ENCODE measurements at regions not wholly inside any gene's neighbourhood (a gene's known extent, or its start where the extent isn't known, plus 50 kb on each side); places are given as distances from the start of the nearest gene placed in this dataset.

GRCh38 chr16:85283305-85284050 lies 171.2 kb upstream of the CIBAR2 start:
- no peak overlapping the region for H3K4me2 ChIP-seq (ENCODE audit: low read length)
- peaks cover 10% of the 10 kb centered on the region; the same call in 1 of the 2 replicates for H3K27me3 ChIP-seq (ENCODE audit: low read depth, low read length)
- no peak for TF ChIP-seq EZH2phosphoT487 (IDR thresholded peaks at IDR 0.05; ENCODE audit: low read depth)
- TF ChIP-seq, protein P1, sequence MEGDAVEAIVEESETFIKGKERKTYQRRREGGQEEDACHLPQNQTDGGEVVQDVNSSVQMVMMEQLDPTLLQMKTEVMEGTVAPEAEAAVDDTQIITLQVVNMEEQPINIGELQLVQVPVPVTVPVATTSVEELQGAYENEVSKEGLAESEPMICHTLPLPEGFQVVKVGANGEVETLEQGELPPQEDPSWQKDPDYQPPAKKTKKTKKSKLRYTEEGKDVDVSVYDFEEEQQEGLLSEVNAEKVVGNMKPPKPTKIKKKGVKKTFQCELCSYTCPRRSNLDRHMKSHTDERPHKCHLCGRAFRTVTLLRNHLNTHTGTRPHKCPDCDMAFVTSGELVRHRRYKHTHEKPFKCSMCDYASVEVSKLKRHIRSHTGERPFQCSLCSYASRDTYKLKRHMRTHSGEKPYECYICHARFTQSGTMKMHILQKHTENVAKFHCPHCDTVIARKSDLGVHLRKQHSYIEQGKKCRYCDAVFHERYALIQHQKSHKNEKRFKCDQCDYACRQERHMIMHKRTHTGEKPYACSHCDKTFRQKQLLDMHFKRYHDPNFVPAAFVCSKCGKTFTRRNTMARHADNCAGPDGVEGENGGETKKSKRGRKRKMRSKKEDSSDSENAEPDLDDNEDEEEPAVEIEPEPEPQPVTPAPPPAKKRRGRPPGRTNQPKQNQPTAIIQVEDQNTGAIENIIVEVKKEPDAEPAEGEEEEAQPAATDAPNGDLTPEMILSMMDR (IDR thresholded peaks at IDR 0.05; ENCODE audit: low read depth, low read length): no peak
- no peaks in the 10 kb centered on the region for H3K9me3 ChIP-seq (ENCODE audit: insufficient read depth, low read length)
- no peak overlapping the region for H3K27ac ChIP-seq (ENCODE audit: low read length)
- H2AFZ ChIP-seq (ENCODE audit: low read depth, low read length): no peak overlapping the region
- H3K4me1 ChIP-seq (ENCODE audit: low read length): no peaks in the 10 kb centered on the region
- H3K36me3 ChIP-seq (replicated peaks; ENCODE audit: low read depth, low read length): no peaks in the 10 kb centered on the region
- no peak overlapping the region for H3K4me3 ChIP-seq (ENCODE audit: low read length)
- no peaks in the 10 kb centered on the region for H4K20me1 ChIP-seq (ENCODE audit: insufficient read depth, low read length)
- no peak overlapping the region for H3K9ac ChIP-seq (ENCODE audit: low read length)
- H3K79me2 ChIP-seq (ENCODE audit: low read length): no peaks in the 10 kb centered on the region

DNA sequence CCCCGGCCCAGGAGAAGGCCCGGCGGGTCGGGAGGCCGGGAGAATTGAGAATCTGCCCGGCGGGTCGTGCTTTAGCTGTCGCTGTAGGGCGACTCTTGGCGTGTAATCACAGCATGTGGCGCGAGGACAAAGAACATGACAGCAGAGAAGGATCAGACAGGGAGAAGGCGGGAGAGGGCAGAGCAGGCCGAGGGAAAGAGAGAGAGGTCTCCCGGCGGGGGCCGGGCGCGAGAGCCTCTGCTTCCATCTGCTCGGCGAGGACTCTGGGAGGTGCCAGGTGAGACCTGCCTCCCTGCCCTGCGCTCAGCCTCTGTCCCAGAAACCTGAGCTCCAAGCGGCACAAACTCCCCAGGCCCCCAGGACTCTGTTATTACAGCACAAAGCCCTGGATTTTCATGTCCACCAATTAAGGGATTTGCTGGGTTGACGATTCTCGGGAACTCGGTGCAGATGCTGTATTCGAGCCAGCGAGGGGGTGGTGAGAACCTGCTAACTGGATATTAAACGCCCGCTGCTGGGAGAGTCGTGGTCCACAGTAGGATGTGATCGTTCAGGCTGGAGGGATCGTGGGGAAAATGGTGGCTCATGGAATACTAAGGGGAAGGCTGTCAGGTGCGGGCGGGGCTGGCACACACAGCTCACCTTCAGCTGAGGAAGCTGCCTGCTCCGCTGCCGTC lies 172.0 kb upstream of the CIBAR2 start:
- no peak for TF ChIP-seq EZH2phosphoT487 (IDR thresholded peaks at IDR 0.05; ENCODE audit: low read depth)
- TF ChIP-seq, protein P1 (IDR thresholded peaks at IDR 0.05; ENCODE audit: low read depth, low read length): no peak
- Histone ChIP-seq H3K36me3 (replicated peaks; ENCODE audit: low read depth, low read length) (no peaks in the 10 kb centered on the region), H3K9ac (ENCODE audit: low read length) (no peak overlapping the region), H3K27ac (ENCODE audit: low read length) (no peak overlapping the region), H3K4me2 (ENCODE audit: low read length) (no peak overlapping the region), H3K9me3 (ENCODE audit: insufficient read depth, low read length) (no peaks in the 10 kb centered on the region), H4K20me1 (ENCODE audit: insufficient read depth, low read length) (no peaks in the 10 kb centered on the region), H3K27me3 (ENCODE audit: low read depth, low read length) (peaks cover 10% of the 10 kb centered on the region; the same call in 1 of the 2 replicates), H3K79me2 (ENCODE audit: low read length) (no peaks in the 10 kb centered on the region), H3K4me1 (ENCODE audit: low read length) (no peaks in the 10 kb centered on the region), H3K4me3 (ENCODE audit: low read length) (no peak overlapping the region), H2AFZ (ENCODE audit: low read depth, low read length) (no peak overlapping the region)

DNA sequence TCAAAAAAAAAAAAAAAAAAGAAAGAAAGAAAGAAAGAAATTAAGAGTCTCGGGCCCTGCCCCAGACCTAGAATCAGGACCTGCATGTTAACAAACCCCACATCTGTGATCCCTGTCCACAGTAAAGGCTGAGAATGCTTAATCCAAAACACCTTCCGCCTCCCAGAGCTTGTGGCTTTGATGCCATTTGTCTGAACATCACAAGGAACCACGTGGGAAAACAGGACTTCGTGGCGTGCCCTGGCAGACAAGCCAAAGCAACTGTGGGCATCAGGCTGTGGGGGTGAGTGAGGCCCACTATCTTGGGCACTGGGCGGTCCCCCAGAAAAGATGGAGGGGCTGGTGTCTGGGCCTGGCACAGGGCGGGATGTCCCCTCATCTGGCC lies 173.4 kb upstream of the CIBAR2 start:
- no peak overlapping the region for H3K27ac ChIP-seq (ENCODE audit: low read length)
- no peak overlapping the region for H3K4me3 ChIP-seq (ENCODE audit: low read length)
- no peaks in the 10 kb centered on the region for H4K20me1 ChIP-seq (ENCODE audit: insufficient read depth, low read length)
- no peaks in the 10 kb centered on the region for H3K36me3 ChIP-seq (replicated peaks; ENCODE audit: low read depth, low read length)
- no peaks in the 10 kb centered on the region for H3K79me2 ChIP-seq (ENCODE audit: low read length)
- no peaks in the 10 kb centered on the region for H3K9me3 ChIP-seq (ENCODE audit: insufficient read depth, low read length)
- peaks cover 10% of the 10 kb centered on the region; the same call in 1 of the 2 replicates for H3K27me3 ChIP-seq (ENCODE audit: low read depth, low read length)
- H2AFZ ChIP-seq (ENCODE audit: low read depth, low read length): no peak overlapping the region
- no peak for TF ChIP-seq EZH2phosphoT487 (IDR thresholded peaks at IDR 0.05; ENCODE audit: low read depth)
- TF ChIP-seq, protein P1 (IDR thresholded peaks at IDR 0.05; ENCODE audit: low read depth, low read length): no peak
- H3K4me1 ChIP-seq (ENCODE audit: low read length): no peaks in the 10 kb centered on the region
- no peak overlapping the region for H3K9ac ChIP-seq (ENCODE audit: low read length)
- no peak overlapping the region for H3K4me2 ChIP-seq (ENCODE audit: low read length)

DNA sequence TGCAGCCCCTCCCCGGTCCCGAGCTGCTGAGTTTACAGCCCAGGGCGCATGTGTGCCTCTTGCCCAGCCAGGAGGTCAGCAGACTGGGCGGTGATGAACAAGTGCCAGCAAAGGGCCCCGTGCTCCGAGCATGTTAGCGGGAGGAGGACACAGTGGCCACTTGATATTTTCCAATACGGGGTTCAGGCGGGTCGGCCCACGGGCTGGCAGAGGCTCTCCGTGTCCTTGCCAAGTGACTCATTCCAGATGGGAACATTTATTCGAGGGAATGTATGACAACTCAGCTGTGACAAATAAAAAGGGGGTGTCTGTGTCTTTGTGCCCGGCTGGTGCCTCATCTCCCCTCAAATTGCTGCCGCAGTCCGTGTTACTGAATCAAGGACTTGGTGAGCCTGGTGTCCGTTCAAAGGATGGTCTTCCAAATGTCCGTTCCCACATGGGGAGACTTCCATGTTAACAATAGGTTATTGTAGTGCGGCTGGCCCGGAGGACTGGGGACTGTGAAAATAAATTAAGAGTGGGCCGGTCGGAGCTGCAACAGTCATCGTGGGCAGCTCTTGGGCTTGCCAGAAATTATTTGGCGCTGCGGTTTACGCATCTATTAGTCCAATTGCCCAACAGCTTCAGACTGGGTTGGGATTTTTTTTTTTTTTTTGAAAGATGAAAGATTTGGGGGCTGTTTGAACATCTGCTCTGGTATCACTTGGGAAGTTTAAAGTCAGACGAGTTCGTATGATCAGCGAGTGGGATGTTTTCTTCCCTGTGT lies 174.0 kb upstream of the CIBAR2 start:
- Histone ChIP-seq H3K4me1 (ENCODE audit: low read length) (no peaks in the 10 kb centered on the region), H4K20me1 (ENCODE audit: insufficient read depth, low read length) (no peaks in the 10 kb centered on the region), H3K9me3 (ENCODE audit: insufficient read depth, low read length) (no peaks in the 10 kb centered on the region), H3K4me3 (ENCODE audit: low read length) (no peak overlapping the region), H3K36me3 (replicated peaks; ENCODE audit: low read depth, low read length) (no peaks in the 10 kb centered on the region), H3K27ac (ENCODE audit: low read length) (no peak overlapping the region), H2AFZ (ENCODE audit: low read depth, low read length) (no peak overlapping the region), H3K9ac (ENCODE audit: low read length) (no peak overlapping the region), H3K79me2 (ENCODE audit: low read length) (no peaks in the 10 kb centered on the region), H3K4me2 (ENCODE audit: low read length) (no peak overlapping the region), H3K27me3 (ENCODE audit: low read depth, low read length) (peaks cover 10% of the 10 kb centered on the region; the same call in 1 of the 2 replicates)
- TF ChIP-seq, protein P1 (IDR thresholded peaks at IDR 0.05; ENCODE audit: low read depth, low read length): no peak
- no peak for TF ChIP-seq EZH2phosphoT487 (IDR thresholded peaks at IDR 0.05; ENCODE audit: low read depth)
